Naive B cell (primary cell): ENCODE measurements at regions not wholly inside any gene's neighbourhood (a gene's known extent, or its start where the extent isn't known, plus 50 kb on each side); places are given as distances from the start of the nearest gene placed in this dataset.

ENCODE experiments used
- ATAC-seq, 2 donors: fragments of 150-1000 bp; cut with Tn5 transposase; 2 replicates each; pipeline ENCODE4 v1.10.0; 2021; ENCODE audit warnings: low read depth in 2 of 2, mild to moderate bottlenecking in 2 of 2, moderate library complexity in 2 of 2
- DNase-seq: peaks from one replicate; pipeline ENCODE4 v3.0.0; 2022
- H3K27ac Mint-ChIP-seq, 6 donors: one replicate each; pipeline ENCODE4 v1.8.0; 2020 to 2022; ENCODE audit warnings: mild to moderate bottlenecking in 6 of 6, mixed read lengths in 6 of 6, moderate library complexity in 5 of 6, inconsistent platforms in 2 of 6
- H3K27me3 Mint-ChIP-seq, 3 donors: one replicate each; pipeline ENCODE4 v1.8.0; 2021 to 2022; ENCODE audit warnings: mixed read lengths in 3 of 3, mild to moderate bottlenecking in 1 of 3
- H3K36me3 Mint-ChIP-seq, 2 donors: one replicate each; pipeline ENCODE4 v1.8.0; 2020 to 2022; ENCODE audit warnings: mixed read lengths in 2 of 2, inconsistent platforms in 1 of 2, mild to moderate bottlenecking in 1 of 2
- H3K4me1 Mint-ChIP-seq, 3 donors: one replicate each; pipeline ENCODE4 v1.8.0; 2020 to 2022; ENCODE audit warnings: mixed read lengths in 3 of 3, inconsistent platforms in 1 of 3, mild to moderate bottlenecking in 1 of 3, moderate library complexity in 1 of 3
- H3K4me3 Mint-ChIP-seq, 8 donors: one replicate each; pipeline ENCODE4 v1.8.0; 2020 to 2022; ENCODE audit warnings: mild to moderate bottlenecking in 8 of 8, mixed read lengths in 8 of 8, moderate library complexity in 8 of 8, inconsistent platforms in 2 of 8
- H3K9me3 Mint-ChIP-seq, 7 donors: one replicate each; pipeline ENCODE4 v1.8.0; 2020 to 2022; ENCODE audit warnings: mixed read lengths in 7 of 7, mild to moderate bottlenecking in 5 of 7, inconsistent platforms in 2 of 7, moderate library complexity in 1 of 7

DNA sequence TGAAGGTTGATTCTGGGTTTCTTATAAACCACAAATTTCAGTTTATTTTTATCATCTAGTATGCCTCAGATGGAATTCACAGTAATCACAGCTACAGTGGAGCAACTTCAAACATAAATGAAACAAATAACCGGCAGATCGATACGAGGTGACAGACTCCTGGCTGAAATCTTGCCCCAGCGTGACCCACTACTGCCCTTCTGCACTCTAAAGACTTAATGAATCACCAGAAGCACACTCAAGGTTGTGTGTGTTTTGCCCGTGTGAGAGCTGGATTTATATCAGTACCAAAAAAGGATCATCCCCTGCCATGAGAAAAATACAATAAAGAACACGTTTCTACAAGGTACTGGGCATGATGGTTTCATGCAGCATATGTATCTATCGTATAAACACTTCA, 161.7 kb downstream of the KLF12 start:
- Mint-ChIP-seq H3K4me1 (peaks cover 47 to 59% (median 55%) of the 10 kb centered on the region in 3 donors), H3K36me3 (peaks cover 20 to 29% of the 10 kb centered on the region in 2 donors), H3K27me3 (no peaks in the 10 kb centered on the region), H3K9me3 (peaks cover 6 to 19% (median 11%) of the 10 kb centered on the region in 7 donors), H3K27ac (peak overlapping the region in 2 of 6 donors; percentile 5 to 8), H3K4me3 (peak overlapping the region in 1 of 8 donors; percentile 36)
- ATAC-seq (no peak), DNase-seq (no peak)

DNA sequence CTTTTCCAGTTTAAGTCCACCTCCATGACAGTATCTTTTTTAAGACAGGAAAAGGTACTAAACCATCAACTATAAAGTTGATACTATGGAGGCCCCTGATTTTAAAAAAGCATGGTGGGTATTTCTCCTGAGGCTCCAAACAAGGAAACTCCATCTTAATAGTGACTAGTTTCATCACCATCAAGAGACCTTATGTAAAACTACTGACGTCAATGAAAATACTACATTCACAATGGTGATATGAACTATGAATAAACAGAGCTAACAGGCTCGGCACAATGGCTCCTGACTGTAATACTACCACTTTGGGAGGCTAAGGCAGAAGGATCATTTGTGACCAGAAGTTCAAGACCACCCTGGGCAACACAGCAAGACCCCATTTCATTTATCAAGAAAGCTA, 162.7 kb downstream of the KLF12 start:
- Mint-ChIP-seq H3K27ac (no peak overlapping the region), H3K4me1 (peaks cover 52 to 64% (median 62%) of the 10 kb centered on the region in 3 donors), H3K9me3 (peaks cover 6 to 19% (median 11%) of the 10 kb centered on the region in 7 donors), H3K4me3 (no peak overlapping the region), H3K27me3 (no peaks in the 10 kb centered on the region), H3K36me3 (peaks cover 20 to 24% of the 10 kb centered on the region in 2 donors)
- ATAC-seq (no peak), DNase-seq (no peak)

DNA sequence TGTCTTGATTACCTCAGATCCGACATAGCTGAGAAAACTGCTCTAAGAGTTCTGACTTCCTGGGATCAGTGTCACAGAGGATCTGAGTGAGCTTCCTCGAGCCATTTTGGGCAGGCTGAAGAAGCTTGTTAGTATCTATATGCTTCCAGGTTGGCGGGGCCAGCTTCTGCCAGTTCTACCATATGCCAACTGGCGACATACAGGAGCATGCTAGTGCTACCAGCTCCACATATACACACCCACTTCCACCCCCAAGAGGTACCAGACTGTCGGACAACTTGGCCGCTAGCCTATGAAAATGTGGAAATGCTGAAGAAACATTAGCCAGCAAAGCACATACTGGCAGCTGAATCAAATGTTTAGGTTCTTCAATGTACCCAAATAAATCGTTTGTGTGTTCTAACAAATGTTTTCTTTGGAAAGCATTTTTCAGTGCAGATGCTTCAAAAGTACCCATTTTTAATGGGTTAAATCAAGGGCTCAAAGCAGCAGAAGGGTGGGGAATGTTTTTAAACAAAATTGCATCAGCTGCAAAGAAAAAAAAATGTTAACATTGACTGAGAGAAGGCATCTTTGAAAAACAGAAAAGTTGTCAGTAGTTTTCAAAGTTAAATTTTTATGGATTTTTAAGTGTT, 163.7 kb downstream of the KLF12 start:
- ATAC-seq (no peak), DNase-seq (no peak)
- H3K36me3 Mint-ChIP-seq = peaks cover 15 to 16% of the 10 kb centered on the region in 2 donors
- H3K4me3 Mint-ChIP-seq = peak overlapping the region in 1 of 8 donors; percentile 5
- no peaks in the 10 kb centered on the region for H3K27me3 Mint-ChIP-seq
- peaks cover 6 to 16% (median 9%) of the 10 kb centered on the region in 7 donors for H3K9me3 Mint-ChIP-seq
- no peak overlapping the region for H3K27ac Mint-ChIP-seq
- H3K4me1 Mint-ChIP-seq = peaks cover 45 to 59% (median 57%) of the 10 kb centered on the region in 3 donors

DNA sequence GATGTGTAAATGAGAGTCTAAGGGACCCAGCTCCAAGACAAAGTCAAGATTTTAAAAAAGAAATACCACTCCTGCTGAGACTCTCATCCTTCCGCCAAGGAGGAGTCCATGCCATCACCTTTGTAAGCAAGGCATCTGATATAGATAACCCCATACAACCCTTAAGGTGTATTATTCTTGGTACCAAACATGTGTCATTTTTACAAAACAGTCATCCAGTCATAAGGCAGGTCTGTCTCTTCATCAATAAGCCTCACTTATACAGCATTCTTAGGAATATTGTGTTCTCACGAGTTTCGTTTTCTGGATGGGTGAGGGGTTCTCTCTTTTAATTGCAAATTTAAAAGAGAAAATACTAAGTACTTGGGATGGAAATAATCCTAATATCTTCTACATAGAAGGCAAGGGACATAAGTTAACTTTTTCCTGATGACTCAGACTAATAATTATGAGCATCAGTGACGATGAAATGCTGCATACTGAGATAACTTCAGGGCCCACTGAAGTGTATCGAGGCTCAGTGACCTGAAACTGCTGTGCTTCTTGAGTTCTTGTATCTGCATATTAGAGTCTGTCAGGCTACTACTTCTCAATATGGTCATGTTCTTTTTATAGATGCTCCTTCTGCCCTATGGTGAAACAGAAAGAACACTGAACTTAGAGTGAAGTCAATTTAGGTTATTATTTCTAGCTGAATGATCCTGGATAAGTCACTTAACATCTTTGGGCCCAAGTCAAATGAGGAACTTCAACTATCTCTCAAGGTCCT, 166.6 kb downstream of the KLF12 start:
- H3K4me3 Mint-ChIP-seq = peak overlapping the region in 5 of 8 donors; percentile 3 to 60 (median 35)
- DNase-seq (peak; percentile 51), ATAC-seq (peak; percentile 93 to 96)
- peaks cover 0 to under 1% of the 10 kb centered on the region in 2 donors for H3K36me3 Mint-ChIP-seq
- peaks cover 0 to 2% (median 0%) of the 10 kb centered on the region in 7 donors for H3K9me3 Mint-ChIP-seq
- H3K27me3 Mint-ChIP-seq = no peaks in the 10 kb centered on the region
- H3K27ac Mint-ChIP-seq = peak overlapping the region in 5 of 6 donors; percentile 4 to 46 (median 27)
- H3K4me1 Mint-ChIP-seq = peaks cover 35 to 47% (median 44%) of the 10 kb centered on the region in 3 donors

DNA sequence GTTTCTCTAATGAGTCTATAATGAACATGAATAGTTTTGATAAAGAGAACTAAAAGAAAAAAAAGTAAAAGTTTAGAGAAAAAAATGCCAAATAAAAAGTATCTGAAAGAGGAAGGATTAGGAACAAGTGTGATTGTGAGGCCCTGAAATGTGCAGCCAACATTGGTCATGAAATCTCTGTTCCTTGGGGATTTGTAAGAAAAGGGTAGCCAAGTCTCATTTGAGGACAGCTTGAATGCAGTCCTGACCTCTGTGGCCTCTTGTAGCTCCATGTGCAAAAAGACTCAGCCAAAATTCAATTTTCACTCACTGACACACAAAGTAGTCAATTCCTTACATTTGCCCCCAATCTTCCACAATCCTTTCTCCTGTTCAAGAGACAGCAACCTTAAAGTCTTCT, 167.9 kb downstream of the KLF12 start:
- DNase-seq = no peak
- peaks cover 42 to 56% (median 45%) of the 10 kb centered on the region in 3 donors for H3K4me1 Mint-ChIP-seq
- H3K36me3 Mint-ChIP-seq = peaks cover 9 to 13% of the 10 kb centered on the region in 2 donors
- no peak overlapping the region for H3K4me3 Mint-ChIP-seq
- H3K27ac Mint-ChIP-seq = peak overlapping the region in 2 of 6 donors; percentile 23 to 29
- peaks cover 0 to 11% (median 6%) of the 10 kb centered on the region in 7 donors for H3K9me3 Mint-ChIP-seq
- H3K27me3 Mint-ChIP-seq = no peaks in the 10 kb centered on the region
- no peak for ATAC-seq

DNA sequence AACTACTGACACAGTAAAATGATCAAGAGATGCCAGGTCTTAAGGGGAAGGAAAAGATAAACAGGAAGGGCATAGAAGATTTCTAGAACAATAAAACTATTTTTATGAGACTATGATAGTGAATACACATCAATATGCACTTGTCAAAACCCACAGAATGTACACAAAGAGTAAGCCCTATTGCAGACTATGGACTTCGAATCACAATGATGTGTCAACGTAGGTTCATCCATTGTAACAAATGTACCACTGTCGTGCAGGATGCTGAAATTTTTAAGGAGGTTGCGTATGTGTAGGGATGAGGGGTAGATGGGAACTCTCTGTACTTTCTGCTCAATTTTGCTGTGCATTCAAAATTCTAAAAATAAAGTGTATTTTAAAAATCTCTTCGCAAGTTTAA, 171.9 kb downstream of the KLF12 start:
- Mint-ChIP-seq H3K4me1 (peaks cover 24 to 39% (median 35%) of the 10 kb centered on the region in 3 donors), H3K36me3 (peaks cover 13 to 15% of the 10 kb centered on the region in 2 donors), H3K4me3 (no peak overlapping the region), H3K9me3 (peaks cover 0 to 13% (median 6%) of the 10 kb centered on the region in 7 donors), H3K27ac (no peak overlapping the region), H3K27me3 (no peaks in the 10 kb centered on the region)
- no peak for DNase-seq
- no peak for ATAC-seq

DNA sequence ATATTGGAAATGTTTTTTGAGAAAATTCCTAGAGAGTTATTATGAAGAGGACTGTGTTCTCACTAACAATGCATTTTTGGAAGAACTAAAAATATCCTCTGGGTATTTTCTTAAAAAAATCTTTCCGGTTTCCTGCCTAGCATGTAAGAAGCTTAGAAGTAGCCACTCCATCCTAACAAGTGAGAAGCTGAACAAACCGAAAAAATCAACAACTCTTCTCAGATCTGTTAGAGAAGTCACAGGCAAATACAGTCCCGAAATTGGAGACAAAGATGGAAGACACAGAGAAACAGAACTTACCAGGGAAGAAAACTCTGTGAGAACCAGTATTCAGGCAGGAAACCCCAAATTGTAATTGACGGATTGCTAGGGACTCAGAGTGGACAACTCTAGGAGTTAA, 173.0 kb downstream of the KLF12 start:
- ATAC-seq = no peak
- peaks cover 27 to 38% (median 37%) of the 10 kb centered on the region in 3 donors for H3K4me1 Mint-ChIP-seq
- H3K4me3 Mint-ChIP-seq = peak overlapping the region in 1 of 8 donors; percentile 4
- no peaks in the 10 kb centered on the region for H3K27me3 Mint-ChIP-seq
- H3K36me3 Mint-ChIP-seq = peaks cover 13 to 15% of the 10 kb centered on the region in 2 donors
- peaks cover 0 to 13% (median 6%) of the 10 kb centered on the region in 7 donors for H3K9me3 Mint-ChIP-seq
- DNase-seq = no peak
- H3K27ac Mint-ChIP-seq = peak overlapping the region in 3 of 6 donors; percentile 1 to 38 (median 16)

DNA sequence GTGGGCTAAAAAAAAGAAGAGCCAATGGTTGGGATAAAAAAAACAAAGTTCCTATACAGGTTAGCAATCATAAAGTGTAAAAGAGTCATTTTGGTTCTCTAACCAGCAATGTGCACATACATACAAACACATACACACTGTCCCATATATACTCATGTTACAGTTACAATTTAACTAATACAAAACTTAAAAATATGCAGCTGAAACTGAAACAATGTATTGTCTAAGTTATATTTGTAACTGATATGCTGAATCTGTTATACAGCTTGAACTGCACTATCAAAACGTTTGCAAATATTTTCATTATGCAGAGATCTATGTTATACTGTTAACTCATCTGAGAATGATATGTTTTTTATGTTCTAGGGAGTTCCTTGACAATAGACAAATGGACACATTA, 173.7 kb downstream of the KLF12 start:
- Mint-ChIP-seq H3K27me3 (no peaks in the 10 kb centered on the region), H3K4me1 (peaks cover 33 to 44% (median 40%) of the 10 kb centered on the region in 3 donors), H3K27ac (no peak overlapping the region), H3K9me3 (peaks cover 0 to 13% (median 6%) of the 10 kb centered on the region in 7 donors), H3K4me3 (no peak overlapping the region), H3K36me3 (peaks cover 13 to 15% of the 10 kb centered on the region in 2 donors)
- DNase-seq = no peak
- ATAC-seq = no peak

DNA sequence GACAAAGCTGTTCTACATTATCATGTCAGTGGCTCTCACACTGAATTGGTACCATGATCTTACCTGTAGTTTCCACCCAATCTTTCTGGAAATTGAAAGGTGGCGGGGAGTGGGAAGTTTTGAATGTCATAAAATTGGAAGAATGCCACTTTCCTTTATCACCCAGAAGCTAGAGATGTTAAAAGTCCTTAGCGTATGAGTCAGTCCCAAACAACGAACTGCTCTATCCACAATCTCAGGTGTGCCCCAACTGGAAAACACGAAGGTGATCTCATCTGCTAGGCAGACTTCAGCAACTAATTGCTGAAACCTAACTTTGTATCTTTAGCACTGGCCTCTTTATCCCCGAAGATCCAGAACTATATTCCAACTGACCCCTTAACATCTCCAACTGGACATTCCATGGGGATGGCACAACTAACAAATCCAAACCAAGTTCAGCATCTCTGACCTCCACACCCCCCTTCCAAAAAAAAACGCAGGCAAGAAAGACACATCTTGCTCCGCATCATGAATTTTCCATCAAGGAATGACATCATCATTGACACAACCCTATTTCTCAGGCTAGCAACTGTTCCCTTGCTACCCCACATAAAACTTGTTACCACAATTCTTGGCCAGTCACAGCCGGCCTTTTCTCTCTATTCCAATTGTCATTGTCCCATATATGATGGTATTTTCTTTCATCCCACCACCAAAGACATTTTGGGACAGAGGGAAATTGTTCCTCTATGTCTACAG, 175.4 kb downstream of the KLF12 start:
- H3K9me3 Mint-ChIP-seq = peaks cover 0 to 13% (median 6%) of the 10 kb centered on the region in 7 donors
- H3K4me1 Mint-ChIP-seq = peaks cover 29 to 41% (median 35%) of the 10 kb centered on the region in 3 donors
- no peak for ATAC-seq
- no peak for DNase-seq
- H3K27me3 Mint-ChIP-seq = no peaks in the 10 kb centered on the region
- H3K27ac Mint-ChIP-seq = no peak overlapping the region
- no peak overlapping the region for H3K4me3 Mint-ChIP-seq
- peaks cover 13 to 15% of the 10 kb centered on the region in 2 donors for H3K36me3 Mint-ChIP-seq

DNA sequence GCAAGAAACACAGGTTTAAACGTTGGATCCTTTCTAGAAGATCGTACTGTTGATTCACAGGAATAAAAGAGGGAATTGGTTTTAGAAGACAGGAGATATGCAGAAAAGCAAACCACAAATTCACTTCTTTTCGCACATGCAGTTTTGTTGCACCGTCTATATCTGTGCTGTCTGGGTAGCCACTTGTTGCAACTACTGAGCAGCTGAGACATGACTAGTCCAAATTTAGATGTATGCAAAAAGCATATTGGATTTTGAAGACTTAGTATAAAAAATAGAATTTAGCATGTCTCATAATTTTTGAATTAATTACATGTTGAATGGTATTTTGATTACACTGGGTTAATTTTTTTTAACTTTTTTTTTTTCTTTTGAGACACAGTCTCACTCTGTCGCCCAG, 176.3 kb downstream of the KLF12 start:
- H3K36me3 Mint-ChIP-seq = peaks cover 13 to 15% of the 10 kb centered on the region in 2 donors
- H3K4me3 Mint-ChIP-seq = no peak overlapping the region
- H3K4me1 Mint-ChIP-seq = peaks cover 29 to 41% (median 35%) of the 10 kb centered on the region in 3 donors
- H3K27ac Mint-ChIP-seq = no peak overlapping the region
- peaks cover 0 to 13% (median 6%) of the 10 kb centered on the region in 7 donors for H3K9me3 Mint-ChIP-seq
- no peaks in the 10 kb centered on the region for H3K27me3 Mint-ChIP-seq
- ATAC-seq = no peak
- DNase-seq = no peak

DNA sequence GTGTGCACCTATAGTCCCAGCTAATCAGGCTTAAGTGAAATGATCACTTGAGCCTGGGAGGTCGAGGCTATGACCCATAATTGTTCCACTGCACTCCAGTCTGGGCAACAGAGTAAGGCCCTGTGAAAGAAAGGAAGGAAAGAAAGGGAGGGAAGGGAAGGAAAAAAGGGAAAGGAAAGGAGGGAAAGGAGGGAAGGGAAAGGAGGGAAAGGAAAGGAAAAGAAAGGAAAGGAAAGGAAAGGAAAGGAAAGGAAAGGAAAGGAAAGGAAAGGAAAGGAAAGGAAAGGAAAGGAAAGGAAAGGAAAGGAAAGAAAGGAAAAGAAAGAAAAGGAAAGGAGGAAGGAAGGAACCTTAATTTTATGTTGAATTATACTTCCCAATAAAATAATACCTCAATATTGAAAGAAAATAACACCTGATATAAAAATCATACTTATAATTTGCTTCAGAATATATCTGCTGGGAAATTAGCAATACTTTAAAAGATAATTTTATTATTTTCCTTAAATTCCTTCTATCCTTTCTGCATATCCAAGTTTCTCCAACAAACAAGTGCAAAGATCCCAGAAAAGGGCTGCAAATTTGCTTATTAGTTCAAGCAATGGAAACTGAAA, 177.3 kb downstream of the KLF12 start:
- Mint-ChIP-seq H3K4me3 (peak overlapping the region in 1 of 8 donors; percentile 2), H3K27me3 (no peaks in the 10 kb centered on the region)

DNA sequence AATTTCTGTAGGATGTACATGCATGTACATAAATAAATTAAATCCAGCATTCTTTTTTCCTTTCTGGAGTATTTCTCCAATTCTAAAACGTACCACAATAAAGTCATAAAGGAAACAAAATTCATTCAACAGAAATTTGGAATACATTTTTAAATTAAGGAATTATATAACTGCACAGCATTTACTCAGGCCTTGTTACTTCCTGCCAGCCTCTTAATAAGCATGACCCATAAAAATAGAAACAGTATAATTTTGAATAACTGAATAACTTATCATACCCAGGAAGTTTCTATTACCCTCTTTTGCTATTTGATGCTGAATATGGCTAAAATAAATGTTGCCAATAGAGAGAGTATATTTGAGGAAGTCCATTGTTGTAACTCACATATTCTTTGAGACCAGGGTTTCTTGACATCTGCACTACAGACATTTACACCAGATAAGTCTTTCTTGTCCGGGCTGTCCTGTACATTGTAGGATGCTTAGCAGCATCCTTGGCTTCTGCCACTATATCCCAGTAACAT, 178.2 kb downstream of the KLF12 start:
- peak; percentile 45 to 57 for ATAC-seq
- peak overlapping the region in 4 of 6 donors; percentile 30 to 91 (median 57) for H3K27ac Mint-ChIP-seq
- no peaks in the 10 kb centered on the region for H3K27me3 Mint-ChIP-seq
- peaks cover 0 to under 1% of the 10 kb centered on the region in 2 donors for H3K36me3 Mint-ChIP-seq
- H3K4me1 Mint-ChIP-seq = peaks cover 26 to 47% (median 35%) of the 10 kb centered on the region in 3 donors
- peak overlapping the region in 2 of 8 donors; percentile 22 to 37 for H3K4me3 Mint-ChIP-seq
- H3K9me3 Mint-ChIP-seq = peaks cover 0 to 1% (median 0%) of the 10 kb centered on the region in 7 donors
- DNase-seq = no peak

More for the DNA sequence above, 177.3 kb downstream of the KLF12 start:
- H3K36me3 Mint-ChIP-seq = peaks cover 8% of the 10 kb centered on the region in 2 donors
- H3K4me1 Mint-ChIP-seq = peaks cover 33 to 46% (median 40%) of the 10 kb centered on the region in 3 donors
- no peak for ATAC-seq
- H3K27ac Mint-ChIP-seq = peak overlapping the region in 3 of 6 donors; percentile 30 to 91 (median 48)
- peaks cover 0 to 8% (median 2%) of the 10 kb centered on the region in 7 donors for H3K9me3 Mint-ChIP-seq
- no peak for DNase-seq
